ENCODE measurements at regions not wholly inside any gene's neighbourhood (a gene's known extent, or its start where the extent isn't known, plus 50 kb on each side); places are given as distances from the start of the nearest gene placed in this dataset.

- Histone ChIP-seq H3K9me3 (ENCODE audit: control insufficient read depth in 4 of 4, low read length in 3 of 4) (no peaks in the 10 kb centered on the region), H3K9ac (ENCODE audit: low read depth in 1 of 2, low read length in 2 of 2) (no peak overlapping the region), H3K27ac (ENCODE audit: low read depth in 1 of 2, low read length in 2 of 2) (no peak overlapping the region), H3K4me1 (ENCODE audit: control insufficient read depth in 4 of 4, insufficient read depth in 4 of 4, low read length in 3 of 4) (no peaks in the 10 kb centered on the region), H3K27me3 (ENCODE audit: control insufficient read depth in 4 of 4, insufficient read depth in 4 of 4, low read length in 3 of 4) (peaks cover 0 to 2% (median 0%) of the 10 kb centered on the region in 4 donors), H3K36me3 (ENCODE audit: control insufficient read depth in 4 of 4, insufficient read depth in 3 of 4, low read depth in 1 of 4, low read length in 3 of 4) (no peaks in the 10 kb centered on the region), H3K4me3 (ENCODE audit: low read depth in 1 of 3, low read length in 3 of 3) (no peak overlapping the region)
- no peak for TF ChIP-seq FOXA2 (IDR thresholded peaks at IDR 0.05)
- TF ChIP-seq JUND (IDR thresholded peaks at IDR 0.05), result no peak
- TF ChIP-seq SP1 (IDR thresholded peaks at IDR 0.05), result no peak
- TF ChIP-seq GABPA (IDR thresholded peaks at IDR 0.05 in 1 of 2, conservative IDR thresholded peaks at IDR 0.05 in 1 of 2), result no peak
- TF ChIP-seq RXRA (IDR thresholded peaks at IDR 0.05), result no peak
- no peak for TF ChIP-seq FOXA1 (IDR thresholded peaks at IDR 0.05)
- no peak for TF ChIP-seq NR2F2 (IDR thresholded peaks at IDR 0.05)
- TF ChIP-seq EGR1 (IDR thresholded peaks at IDR 0.05; ENCODE audit: low read depth in 2 of 2), result no peak
- TF ChIP-seq HNF4A (conservative IDR thresholded peaks at IDR 0.05), result no peak
- no peak for TF ChIP-seq CTCF (IDR thresholded peaks at IDR 0.05; ENCODE audit: low read depth, low read length, missing input control)
- TF ChIP-seq TAF1 (conservative IDR thresholded peaks at IDR 0.05), result no peak
- TF ChIP-seq, protein P1, sequence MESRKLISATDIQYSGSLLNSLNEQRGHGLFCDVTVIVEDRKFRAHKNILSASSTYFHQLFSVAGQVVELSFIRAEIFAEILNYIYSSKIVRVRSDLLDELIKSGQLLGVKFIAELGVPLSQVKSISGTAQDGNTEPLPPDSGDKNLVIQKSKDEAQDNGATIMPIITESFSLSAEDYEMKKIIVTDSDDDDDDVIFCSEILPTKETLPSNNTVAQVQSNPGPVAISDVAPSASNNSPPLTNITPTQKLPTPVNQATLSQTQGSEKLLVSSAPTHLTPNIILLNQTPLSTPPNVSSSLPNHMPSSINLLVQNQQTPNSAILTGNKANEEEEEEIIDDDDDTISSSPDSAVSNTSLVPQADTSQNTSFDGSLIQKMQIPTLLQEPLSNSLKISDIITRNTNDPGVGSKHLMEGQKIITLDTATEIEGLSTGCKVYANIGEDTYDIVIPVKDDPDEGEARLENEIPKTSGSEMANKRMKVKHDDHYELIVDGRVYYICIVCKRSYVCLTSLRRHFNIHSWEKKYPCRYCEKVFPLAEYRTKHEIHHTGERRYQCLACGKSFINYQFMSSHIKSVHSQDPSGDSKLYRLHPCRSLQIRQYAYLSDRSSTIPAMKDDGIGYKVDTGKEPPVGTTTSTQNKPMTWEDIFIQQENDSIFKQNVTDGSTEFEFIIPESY (IDR thresholded peaks at IDR 0.05), result no peak
- TF ChIP-seq, protein P2, sequence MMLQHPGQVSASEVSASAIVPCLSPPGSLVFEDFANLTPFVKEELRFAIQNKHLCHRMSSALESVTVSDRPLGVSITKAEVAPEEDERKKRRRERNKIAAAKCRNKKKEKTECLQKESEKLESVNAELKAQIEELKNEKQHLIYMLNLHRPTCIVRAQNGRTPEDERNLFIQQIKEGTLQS (IDR thresholded peaks at IDR 0.05), result no peak
- TF ChIP-seq HNF4G (IDR thresholded peaks at IDR 0.05), result no peak
- no peak for DNase-seq (ENCODE audit: low spot score)
- WGBS, result 82% methylated on average over 9 of the region's 9 CpGs
Observed at GRCh38 chr10:2882628-2883027, 184.7 kb upstream of the PFKP start.

DNA sequence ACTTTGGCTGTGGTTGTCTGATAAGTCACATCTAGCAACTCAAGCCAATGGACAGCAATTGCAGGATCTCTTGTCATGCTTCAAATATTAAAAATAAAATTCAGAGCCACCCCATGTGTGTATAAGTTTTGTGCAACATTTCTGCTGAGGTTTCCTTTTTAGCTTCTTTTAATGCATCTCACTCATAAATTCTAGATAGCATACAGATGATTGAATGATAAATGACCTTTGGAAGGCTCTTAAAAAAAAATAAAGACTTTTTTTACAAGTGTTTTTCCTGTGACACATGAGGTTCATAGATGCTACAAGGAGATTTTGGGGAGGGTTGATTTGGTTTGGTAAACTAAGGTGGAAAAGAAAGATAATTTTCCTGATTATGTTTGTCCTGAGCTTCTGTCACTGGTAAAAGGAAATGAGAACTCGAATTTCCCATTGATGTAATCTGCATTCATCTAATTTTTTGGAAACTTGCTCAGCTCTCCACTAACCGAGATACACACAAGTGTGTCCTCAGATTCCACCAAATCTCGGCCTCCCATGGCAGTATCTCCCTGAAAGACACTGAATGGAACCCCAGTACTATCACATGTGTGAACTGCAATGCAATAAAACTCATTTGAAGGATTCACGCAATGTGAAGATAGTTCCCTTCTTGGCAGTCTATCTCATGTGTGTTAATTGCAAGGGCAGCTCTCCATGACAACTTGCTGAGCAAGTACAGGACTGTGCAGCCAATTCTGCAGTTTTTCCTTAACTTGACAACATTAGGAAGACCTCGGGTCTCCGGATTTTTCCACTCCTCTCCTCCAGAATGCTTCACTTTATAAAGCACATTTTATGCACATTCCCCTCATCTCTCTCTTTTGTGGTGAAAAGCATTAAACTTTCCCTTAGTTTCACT, 185.4 kb upstream of the PFKP start:
- 65% methylated on average over 6 of the region's 6 CpGs for WGBS
- H3K4me3 ChIP-seq (ENCODE audit: low read depth in 1 of 3, low read length in 3 of 3), result no peak overlapping the region
- H3K4me1 ChIP-seq (ENCODE audit: control insufficient read depth in 4 of 4, insufficient read depth in 4 of 4, low read length in 3 of 4), result no peaks in the 10 kb centered on the region
- DNase-seq (ENCODE audit: low spot score), result no peak
- H3K9me3 ChIP-seq (ENCODE audit: control insufficient read depth in 4 of 4, low read length in 3 of 4), result no peaks in the 10 kb centered on the region
- no peaks in the 10 kb centered on the region for H3K36me3 ChIP-seq (ENCODE audit: control insufficient read depth in 4 of 4, insufficient read depth in 3 of 4, low read depth in 1 of 4, low read length in 3 of 4)
- H3K27ac ChIP-seq (ENCODE audit: low read depth in 1 of 2, low read length in 2 of 2), result no peak overlapping the region
- no peak overlapping the region for H3K9ac ChIP-seq (ENCODE audit: low read depth in 1 of 2, low read length in 2 of 2)
- H3K27me3 ChIP-seq (ENCODE audit: control insufficient read depth in 4 of 4, insufficient read depth in 4 of 4, low read length in 3 of 4), result peaks cover 0 to 2% (median 0%) of the 10 kb centered on the region in 4 donors
- TF ChIP-seq FOXA2 (IDR thresholded peaks at IDR 0.05) (no peak), YY1 (IDR thresholded peaks at IDR 0.05) (no peak), NR2F2 (IDR thresholded peaks at IDR 0.05) (no peak), HNF4G (IDR thresholded peaks at IDR 0.05) (no peak), FOXA1 (IDR thresholded peaks at IDR 0.05) (no peak), JUND (IDR thresholded peaks at IDR 0.05) (no peak), RXRA (IDR thresholded peaks at IDR 0.05) (no peak), CTCF (IDR thresholded peaks at IDR 0.05; ENCODE audit: low read depth, low read length, missing input control) (no peak), REST (IDR thresholded peaks at IDR 0.05) (no peak), TAF1 (conservative IDR thresholded peaks at IDR 0.05) (no peak), SP1 (IDR thresholded peaks at IDR 0.05) (no peak), EGR1 (IDR thresholded peaks at IDR 0.05; ENCODE audit: low read depth in 2 of 2) (no peak), RAD21 (IDR thresholded peaks at IDR 0.05) (no peak)
- TF ChIP-seq, protein P1 (IDR thresholded peaks at IDR 0.05), result no peak
- TF ChIP-seq, protein P3, sequence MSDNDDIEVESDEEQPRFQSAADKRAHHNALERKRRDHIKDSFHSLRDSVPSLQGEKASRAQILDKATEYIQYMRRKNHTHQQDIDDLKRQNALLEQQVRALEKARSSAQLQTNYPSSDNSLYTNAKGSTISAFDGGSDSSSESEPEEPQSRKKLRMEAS (IDR thresholded peaks at IDR 0.05), result no peak
